ENCODE measurements at regions not wholly inside any gene's neighbourhood (a gene's known extent, or its start where the extent isn't known, plus 50 kb on each side); places are given as distances from the start of the nearest gene placed in this dataset.

- DNase-seq, result no peak
These were observed 362.8 kb upstream of the HS6ST1 start for GRCh38 chr2:128681507-128681906.

GRCh38 chr2:128682266-128682665 is 363.6 kb upstream of the HS6ST1 start:
- no peak for DNase-seq

- DNase-seq, result no peak
These were observed 364.1 kb upstream of the HS6ST1 start for GRCh38 chr2:128682729-128683284.

GRCh38 chr2:128684523-128684922 is 365.9 kb upstream of the HS6ST1 start:
- DNase-seq, result no peak

DNA sequence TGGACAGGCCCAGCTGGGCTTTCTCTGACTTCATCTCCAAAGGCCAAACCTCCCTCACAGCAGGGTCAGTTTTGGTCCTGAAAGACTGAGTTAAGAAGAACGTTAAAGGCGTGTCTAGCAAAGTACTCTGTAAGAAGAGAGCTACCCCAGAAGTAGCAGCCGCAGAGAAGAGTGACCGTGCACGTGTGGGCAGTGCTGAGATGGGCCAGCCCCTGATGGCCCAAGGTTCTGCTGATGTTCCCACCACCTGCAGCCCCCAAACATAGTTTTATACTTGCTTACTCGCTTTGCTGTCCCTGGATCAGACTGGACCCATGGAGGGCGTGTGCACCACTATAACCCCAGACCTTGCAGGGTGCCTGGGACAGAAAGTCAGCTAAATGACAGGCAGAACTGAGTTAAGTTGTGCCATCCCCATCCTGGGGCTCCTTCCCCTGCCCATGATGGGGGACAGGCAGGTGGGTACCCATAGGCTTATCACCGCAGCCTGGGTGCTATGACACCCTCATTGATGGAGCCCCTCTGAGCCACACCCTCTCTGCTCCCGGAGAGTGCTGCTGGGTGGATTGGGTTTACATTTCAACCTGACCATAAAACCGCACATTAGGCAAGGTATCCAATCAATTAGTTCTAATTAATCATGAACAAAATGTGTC is 367.3 kb upstream of the HS6ST1 start:
- no peak for DNase-seq

DNA sequence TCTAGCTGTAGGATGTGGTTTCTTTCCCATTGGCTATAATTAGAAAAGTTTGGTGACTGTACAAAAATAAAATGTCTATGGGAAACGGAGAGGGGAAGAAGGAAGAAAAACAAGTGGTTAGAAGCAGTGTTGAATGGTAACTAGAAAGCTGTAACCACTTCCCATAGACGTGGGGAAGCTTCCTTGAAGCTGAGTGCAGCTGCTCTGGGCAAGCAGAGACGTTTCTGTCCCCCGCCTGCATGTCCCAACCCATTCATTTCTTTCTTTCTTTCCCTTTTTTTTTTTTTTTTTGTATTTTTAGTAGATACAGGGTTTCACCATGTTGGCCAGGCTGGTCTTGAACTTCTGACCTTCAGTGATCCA is 367.8 kb upstream of the HS6ST1 start:
- DNase-seq, result no peak

DNA sequence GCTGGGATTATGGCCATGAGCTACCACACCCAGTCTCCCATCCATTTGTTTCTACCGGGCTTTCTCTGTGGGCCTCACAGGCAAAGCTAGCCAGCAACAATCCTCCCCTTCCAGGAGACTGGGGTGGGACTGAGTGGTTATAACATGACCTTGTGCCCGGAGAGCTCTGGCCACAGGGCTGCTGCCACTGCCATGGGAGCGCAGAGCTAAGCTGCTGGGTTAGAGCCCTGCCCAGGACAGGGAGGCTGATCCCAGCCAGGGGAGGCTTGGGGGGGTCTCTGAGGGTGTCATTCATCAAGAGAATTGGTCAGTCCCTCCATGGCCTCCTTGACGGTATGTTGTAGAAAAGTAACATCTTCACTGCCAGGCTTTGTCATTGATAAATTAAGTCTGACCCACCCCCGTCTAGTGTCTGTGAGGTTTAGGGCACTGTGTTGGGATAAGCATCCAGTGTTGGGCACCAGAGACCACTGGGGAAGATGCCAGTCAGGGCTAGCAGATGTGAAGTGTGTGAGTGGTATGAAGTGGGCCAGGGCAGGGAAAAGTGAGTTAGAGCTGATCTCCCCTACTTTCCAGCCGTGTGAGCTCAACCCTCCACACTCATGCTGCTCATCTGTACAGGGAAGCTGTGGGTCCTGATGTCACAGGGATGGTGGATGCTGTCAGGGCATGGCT is 368.4 kb upstream of the HS6ST1 start:
- DNase-seq, result no peak

DNA sequence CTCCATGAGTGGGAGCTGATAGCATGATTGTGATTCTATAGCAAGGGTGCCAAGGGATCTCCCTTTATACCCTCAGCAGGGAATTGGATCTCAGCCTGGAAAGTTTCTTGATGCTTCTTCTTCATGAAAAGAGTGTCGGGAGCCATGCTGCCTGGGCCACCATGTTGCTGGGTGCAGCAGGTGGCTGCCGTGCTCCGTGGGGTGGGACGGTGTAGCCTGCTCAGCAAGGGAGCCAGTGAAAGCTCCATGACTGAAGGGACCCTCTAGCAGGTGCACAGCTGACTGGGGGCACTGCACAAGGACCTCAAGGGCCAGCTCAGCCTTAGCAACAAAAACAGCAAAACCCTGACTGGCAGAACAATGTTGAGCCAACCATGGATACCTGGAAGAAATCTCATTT is 368.9 kb upstream of the HS6ST1 start:
- no peak for DNase-seq

DNA sequence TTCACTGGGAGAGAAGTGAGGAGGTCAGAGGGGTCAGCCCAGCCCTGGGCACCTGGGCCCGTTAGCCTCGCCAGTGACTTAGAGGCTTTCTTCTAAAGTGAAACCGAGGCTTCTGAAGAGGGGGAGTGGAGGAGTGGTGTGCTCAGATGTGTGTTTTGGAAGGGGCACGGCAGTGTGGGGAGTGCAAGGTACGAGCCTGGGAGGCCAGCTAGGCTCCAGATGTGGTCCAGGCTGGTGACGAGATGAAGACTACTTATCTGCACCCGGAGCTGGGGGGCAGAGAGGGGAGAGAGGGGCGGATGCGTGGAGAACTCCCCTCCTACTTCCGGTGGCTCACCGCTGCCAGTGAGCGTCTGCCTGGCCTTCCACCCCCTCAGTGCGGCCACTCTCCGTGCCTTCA is 371.3 kb upstream of the HS6ST1 start:
- DNase-seq, result no peak

DNA sequence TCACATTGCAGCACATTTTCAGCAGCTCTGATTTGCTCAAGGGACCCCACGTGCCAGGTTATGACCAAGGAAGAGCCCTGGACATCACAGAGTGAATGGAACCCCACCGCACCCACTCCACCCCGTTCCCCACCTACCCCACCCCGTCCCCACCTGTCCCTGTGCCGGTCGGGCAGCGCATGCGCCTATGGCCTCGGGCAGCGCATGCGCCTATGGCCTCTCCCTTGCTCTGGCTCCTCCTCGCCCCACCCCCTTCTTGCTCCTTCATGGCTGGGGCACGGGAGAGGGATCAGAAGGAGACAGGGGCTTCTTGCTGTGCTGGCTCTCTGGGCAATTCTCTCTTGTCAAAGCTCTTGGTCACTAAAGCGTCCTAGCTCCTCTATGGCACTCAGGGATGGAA is 371.8 kb upstream of the HS6ST1 start:
- DNase-seq, result no peak

DNA sequence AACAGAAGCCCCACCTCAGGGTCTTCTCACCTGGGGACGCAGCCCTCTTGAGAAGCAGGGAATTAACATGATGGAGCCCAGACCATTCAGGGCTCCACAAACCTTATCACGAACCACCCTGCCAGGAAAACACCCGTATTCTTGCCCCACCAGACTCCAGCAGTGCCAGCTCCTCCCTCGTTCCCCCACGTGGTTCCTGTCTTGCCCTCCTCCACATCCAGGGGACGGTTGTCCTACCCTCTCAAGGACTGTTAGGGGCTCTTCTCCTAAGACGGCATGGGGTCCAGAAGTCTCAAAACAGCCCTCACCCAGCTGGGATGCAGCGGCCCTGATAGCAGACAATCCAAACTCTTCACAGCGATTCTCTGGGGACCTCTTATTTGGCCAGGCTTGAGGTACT is 372.2 kb upstream of the HS6ST1 start:
- no peak for DNase-seq

GRCh38 chr2:128691526-128691925 is 372.9 kb upstream of the HS6ST1 start:
- no peak for DNase-seq

DNA sequence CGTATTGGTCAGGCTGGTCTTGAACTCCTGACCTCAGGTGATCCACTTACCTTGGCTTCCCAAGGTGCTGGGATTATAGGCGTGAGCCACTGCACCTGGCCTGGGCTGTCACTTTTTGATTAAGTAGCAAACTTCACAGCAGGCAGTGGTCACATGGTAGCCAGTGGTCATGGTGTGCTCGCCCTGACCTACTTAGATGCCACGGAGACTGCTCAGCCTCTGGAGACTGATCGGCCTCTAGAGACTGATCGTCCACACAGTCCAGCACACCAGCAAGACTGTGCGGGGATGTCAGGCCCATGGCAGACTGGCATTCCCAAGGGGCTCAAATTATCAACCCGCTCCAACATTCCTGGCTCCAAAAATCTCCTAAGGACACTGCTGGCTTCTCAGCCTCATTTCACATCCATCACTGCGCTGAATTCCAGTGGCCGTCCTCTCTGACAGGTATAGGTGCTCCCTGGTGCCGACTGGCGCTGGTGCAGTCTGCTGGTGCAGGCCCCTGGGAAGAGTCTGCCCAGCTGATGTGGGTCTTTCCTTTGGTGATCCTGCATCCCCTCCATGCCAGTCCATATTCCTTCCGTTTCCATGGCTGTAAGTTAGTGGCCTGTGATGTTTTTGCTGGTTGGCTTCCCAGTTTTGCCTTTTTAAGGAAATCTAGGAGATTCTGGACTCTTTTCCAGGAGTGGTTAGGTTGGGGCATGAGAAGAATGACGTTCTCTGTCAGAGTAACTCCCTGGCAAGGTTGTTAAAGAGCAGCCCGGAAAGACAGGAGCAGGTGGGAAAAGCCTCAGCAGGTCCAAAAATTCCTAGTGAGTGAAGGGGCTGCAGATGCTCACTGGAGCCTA is 374.5 kb upstream of the HS6ST1 start:
- DNase-seq, result no peak

GRCh38 chr2:128693743-128694029 is 375.0 kb upstream of the HS6ST1 start:
- DNase-seq, result no peak

- DNase-seq, result no peak
These were observed 377.1 kb upstream of the HS6ST1 start for GRCh38 chr2:128695646-128696220.

- no peak for DNase-seq
These were observed 377.8 kb upstream of the HS6ST1 start for GRCh38 chr2:128696421-128696820.

DNA sequence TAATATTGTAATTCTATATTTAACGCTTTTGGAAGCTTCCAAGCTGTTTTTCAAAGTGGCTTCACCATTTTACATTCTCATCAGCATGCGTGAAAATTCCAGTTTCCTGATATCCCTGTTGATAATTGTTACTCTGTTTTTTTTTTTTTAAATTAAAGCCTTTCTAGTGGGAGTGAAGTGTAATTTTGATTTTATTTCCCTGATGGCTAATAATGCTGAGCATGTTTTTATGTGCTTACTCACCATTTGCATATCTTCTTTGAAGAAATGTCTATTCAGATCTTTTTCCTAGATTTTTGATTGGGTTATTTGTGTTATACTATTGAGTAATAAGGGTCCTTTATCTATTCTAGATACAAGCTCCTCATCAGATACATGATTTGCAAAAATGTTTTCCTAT is 382.8 kb upstream of the HS6ST1 start:
- DNase-seq, result no peak

GRCh38 chr2:128702616-128703015 is 383.9 kb upstream of the HS6ST1 start:
- no peak for DNase-seq

- no peak for DNase-seq
These were observed 389.6 kb upstream of the HS6ST1 start for GRCh38 chr2:128708106-128708816.

DNA sequence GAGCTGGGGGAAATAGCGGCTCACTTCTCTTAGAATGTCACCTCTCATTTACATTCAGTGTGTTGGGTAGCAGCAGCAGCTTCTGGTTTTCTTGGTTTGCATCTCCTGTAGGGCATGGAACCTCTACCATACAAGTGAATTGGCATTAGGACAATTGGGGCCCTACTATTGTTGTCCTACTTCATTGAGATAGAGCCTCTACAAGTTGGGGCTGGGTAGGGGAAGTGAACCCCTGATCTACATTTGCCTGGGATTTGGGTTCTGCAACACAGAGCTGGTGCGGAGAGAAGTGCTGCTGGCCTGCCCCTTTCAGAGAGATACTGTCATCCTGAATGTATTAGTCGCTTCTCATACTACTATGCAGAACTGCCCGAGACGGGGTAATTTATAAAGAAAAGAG is 391.6 kb upstream of the HS6ST1 start:
- no peak for DNase-seq

DNA sequence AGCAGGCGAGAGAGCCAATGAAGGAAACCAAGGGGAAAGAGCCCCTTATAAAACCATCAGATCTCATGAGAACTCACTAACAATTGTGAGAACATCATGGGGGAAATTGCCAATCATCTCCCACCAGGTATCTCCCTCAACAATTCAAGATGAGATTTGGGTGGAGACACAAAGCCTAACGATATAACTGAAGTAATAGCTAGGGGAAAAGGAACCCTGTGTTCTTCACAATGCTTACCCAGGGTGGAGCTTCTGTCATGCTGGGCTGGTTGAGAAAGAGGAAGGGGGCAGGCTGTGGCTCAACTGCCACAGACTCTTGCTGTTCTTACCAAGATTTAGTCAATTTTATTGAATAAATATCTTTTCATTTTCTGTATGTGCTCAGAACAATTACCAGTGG is 392.1 kb upstream of the HS6ST1 start:
- no peak for DNase-seq

DNA sequence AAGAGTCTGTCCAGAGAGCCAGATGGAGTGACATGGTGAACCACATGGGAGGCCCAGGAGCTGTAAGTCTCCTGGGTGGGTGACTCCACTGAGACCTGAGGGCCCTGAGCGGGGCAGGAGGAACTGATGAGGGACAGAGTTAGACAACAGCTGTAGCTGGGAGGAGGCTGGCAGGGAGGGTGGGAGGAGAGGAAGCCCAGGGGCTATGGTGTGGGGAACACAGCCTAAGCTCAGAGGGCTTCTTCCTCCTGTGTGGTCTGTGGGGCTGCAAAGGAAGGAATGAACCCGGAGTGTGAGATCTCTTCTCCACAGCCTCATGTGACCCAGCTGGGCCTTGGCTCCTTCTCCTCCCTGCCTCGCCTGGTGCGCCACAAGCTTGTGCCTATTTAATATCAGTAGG is 395.6 kb upstream of the HS6ST1 start:
- no peak for DNase-seq

GRCh38 chr2:128714851-128715312 is 396.2 kb upstream of the HS6ST1 start:
- DNase-seq, result no peak
